ENCODE measurements at regions not wholly inside any gene's neighbourhood (a gene's known extent, or its start where the extent isn't known, plus 50 kb on each side); places are given as distances from the start of the nearest gene placed in this dataset.

GRCh38 chr1:143680304-143680703 lies 291.5 kb downstream of the FAM72C start:
- H3K4me1 ChIP-seq, result no peaks in the 10 kb centered on the region
- H3K9me3 ChIP-seq, result no peaks in the 10 kb centered on the region
- no peak for DNase-seq (ENCODE audit: low read depth in 1 of 2, low spot score in 1 of 2)
- H3K4me2 ChIP-seq, result no peak overlapping the region
- no peak for ATAC-seq
- no peak for FAIRE-seq
- TF ChIP-seq RARB (CRISPR knock-in tag; IDR thresholded peaks at IDR 0.05) (no peak), SREBF2 (IDR thresholded peaks at IDR 0.05) (no peak), ZFP36 (IDR thresholded peaks at IDR 0.05; ENCODE audit: borderline replicate concordance, partially characterized antibody) (no peak), HOXB5 (CRISPR knock-in tag; IDR thresholded peaks at IDR 0.05) (no peak), CTCF (IDR thresholded peaks at IDR 0.05) (no peak), SMC3 (IDR thresholded peaks at IDR 0.05) (no peak), NPAS2 (CRISPR knock-in tag; IDR thresholded peaks at IDR 0.05; ENCODE audit: borderline replicate concordance) (no peak), FOSB (CRISPR knock-in tag; IDR thresholded peaks at IDR 0.05) (no peak), EHMT2 (IDR thresholded peaks at IDR 0.05; ENCODE audit: low read depth) (no peak), RCOR1 (IDR thresholded peaks at IDR 0.05; ENCODE audit: low read depth, low read length) (no peak), TP53 (CRISPR knock-in tag; IDR thresholded peaks at IDR 0.05) (no peak), CHD4 (IDR thresholded peaks at IDR 0.05; ENCODE audit: borderline replicate concordance) (no peak), PBX3 (IDR thresholded peaks at IDR 0.05) (no peak), HDAC2 (IDR thresholded peaks at IDR 0.05) (no peak), MAX (IDR thresholded peaks at IDR 0.05) (no peak), EHF (CRISPR knock-in tag; IDR thresholded peaks at IDR 0.05) (no peak), PHF8 (IDR thresholded peaks at IDR 0.05; ENCODE audit: borderline replicate concordance, low read depth) (no peak), CBX8 (IDR thresholded peaks at IDR 0.05) (no peak), ZSCAN20 (CRISPR knock-in tag; IDR thresholded peaks at IDR 0.05) (no peak), MYC (IDR thresholded peaks at IDR 0.05; ENCODE audit: borderline replicate concordance, low read length) (no peak)
- H3K4me3 ChIP-seq, result no peak overlapping the region
- H3K27ac ChIP-seq, result no peak overlapping the region
- POLR2A ChIA-PET, result no interaction called here
- CTCF ChIA-PET, result no interaction called here
- WGBS (ENCODE audit: missing lambda C conversion rate), result 61% methylated on average over 14 of the region's 14 CpGs

- Histone ChIP-seq H3K4me1 (no peaks in the 10 kb centered on the region), H3K9me3 (peaks cover 6% of the 10 kb centered on the region; the same call in 2 of the 3 replicates), H3K4me2 (no peak overlapping the region), H3K4me3 (no peak overlapping the region), H3K27ac (no peak overlapping the region)
- ChIA-PET CTCF (no interaction called here), POLR2A (no interaction called here)
- no peak for DNase-seq (ENCODE audit: low read depth in 1 of 2, low spot score in 1 of 2)
- no peak for TF ChIP-seq MYC (IDR thresholded peaks at IDR 0.05; ENCODE audit: borderline replicate concordance, low read length)
- TF ChIP-seq TP53 (CRISPR knock-in tag; IDR thresholded peaks at IDR 0.05), result no peak
- no peak for TF ChIP-seq EP300 (IDR thresholded peaks at IDR 0.05)
- no peak for TF ChIP-seq FOSL2 (IDR thresholded peaks at IDR 0.05)
- no peak for TF ChIP-seq FOSL2 (CRISPR knock-in tag; IDR thresholded peaks at IDR 0.05)
- no peak for TF ChIP-seq HMGXB4 (CRISPR knock-in tag; IDR thresholded peaks at IDR 0.05; ENCODE audit: borderline replicate concordance)
- TF ChIP-seq RFX5 (IDR thresholded peaks at IDR 0.05), result no peak
- TF ChIP-seq NFE2L2 (conservative IDR thresholded peaks at IDR 0.05; ENCODE audit: low read length), result no peak
- no peak for TF ChIP-seq BCL3 (IDR thresholded peaks at IDR 0.05)
- TF ChIP-seq EHMT2 (IDR thresholded peaks at IDR 0.05; ENCODE audit: low read depth), result no peak
- no peak for TF ChIP-seq USF2 (IDR thresholded peaks at IDR 0.05)
- no peak for TF ChIP-seq SREBF2 (IDR thresholded peaks at IDR 0.05)
- TF ChIP-seq CBX8 (IDR thresholded peaks at IDR 0.05), result no peak
- no peak for TF ChIP-seq PHF8 (IDR thresholded peaks at IDR 0.05; ENCODE audit: borderline replicate concordance, low read depth)
- TF ChIP-seq NPAS2 (CRISPR knock-in tag; IDR thresholded peaks at IDR 0.05; ENCODE audit: borderline replicate concordance), result no peak
- no peak for ATAC-seq
- FAIRE-seq, result no peak
- 9% methylated on average over 2 of the region's 2 CpGs for WGBS (ENCODE audit: missing lambda C conversion rate)
Measured at GRCh38 chr1:143672983-143673382, 298.8 kb downstream of the FAM72C start.

Data from A549 (cell line).